ENCODE measurements at regions not wholly inside any gene's neighbourhood (a gene's known extent, or its start where the extent isn't known, plus 50 kb on each side); places are given as distances from the start of the nearest gene placed in this dataset.
"Not testable (repeated sequence)": the region's sequence is repeated elsewhere in the genome, so short reads cannot be mapped to it uniquely, and the experiment has no call there.

DNA sequence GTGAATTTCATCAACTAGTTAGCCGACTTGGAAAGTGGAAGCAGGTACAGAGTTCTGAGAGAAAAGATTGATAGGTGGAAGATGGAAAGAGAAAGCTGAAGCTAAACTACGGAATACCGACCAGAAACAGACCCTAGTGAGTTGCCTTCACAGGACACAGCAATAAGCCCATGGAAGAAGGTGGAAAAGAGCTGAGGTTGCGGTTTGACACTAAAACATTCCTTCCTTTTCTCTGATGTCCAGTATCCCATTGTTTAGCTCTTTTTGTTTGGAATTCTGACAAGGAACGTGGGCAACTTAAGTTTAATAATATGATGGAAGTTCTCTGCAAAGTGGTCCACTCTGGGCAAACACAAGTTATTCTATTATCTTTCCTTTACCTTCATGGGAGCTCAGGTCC lies 110.1 kb upstream of the ADTRP start:
- DNase-seq = no peak

DNA sequence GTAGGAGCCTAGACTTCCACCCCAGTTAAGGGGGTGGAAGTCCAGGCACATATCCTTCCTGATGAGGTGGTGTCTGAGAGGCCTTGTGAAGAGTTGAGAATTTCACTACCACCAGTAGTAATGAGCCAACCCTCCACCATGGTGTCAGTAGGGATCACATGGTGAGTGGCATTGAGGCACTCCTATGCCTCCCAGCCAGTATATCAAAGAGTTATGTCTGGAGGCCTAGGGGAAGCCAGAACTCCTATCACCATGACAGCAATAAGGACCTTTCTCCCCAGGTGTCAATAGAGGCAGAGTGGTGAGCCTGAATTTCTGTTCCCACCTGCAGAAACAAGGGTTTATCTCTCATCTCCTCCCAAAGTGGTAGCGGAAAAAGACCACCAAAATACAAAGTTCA lies 106.6 kb upstream of the ADTRP start:
- DNase-seq = no peak

DNA sequence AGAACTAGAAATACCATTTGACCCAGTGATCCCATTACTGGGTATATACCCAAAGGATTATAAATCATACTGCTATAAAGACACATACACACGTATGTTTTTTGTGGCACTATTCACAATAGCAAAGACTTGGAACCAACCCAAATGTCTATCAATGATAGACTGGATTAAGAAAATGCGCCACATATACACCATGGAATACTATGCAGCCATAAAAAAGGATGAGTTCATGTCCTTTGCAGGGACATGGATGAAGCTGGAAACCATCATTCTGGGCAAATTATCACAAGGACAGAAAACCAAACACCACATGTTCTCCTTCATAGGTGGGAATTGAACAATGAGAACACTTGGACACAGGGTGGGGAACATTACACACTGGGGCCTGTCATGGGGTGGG lies 104.9 kb upstream of the ADTRP start:
- not testable (repeated sequence) for DNase-seq

DNA sequence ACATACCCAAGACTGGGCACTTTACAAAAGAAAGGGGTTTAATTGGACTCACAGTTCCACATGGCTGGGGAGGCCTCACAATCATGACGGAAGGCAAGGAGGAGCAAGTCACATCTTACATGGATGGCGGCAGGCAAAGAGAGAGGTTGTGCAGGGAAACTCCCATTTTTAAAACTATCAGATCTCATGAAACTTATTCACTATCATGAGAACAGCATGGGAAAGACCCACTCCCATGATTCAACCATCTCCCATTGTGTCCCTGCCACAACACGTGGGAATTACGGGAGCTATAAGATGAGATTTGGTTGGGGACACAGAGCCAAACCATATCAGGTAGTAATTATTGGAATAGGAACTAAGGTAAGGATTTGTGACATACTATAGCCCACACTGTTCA lies 101.6 kb upstream of the ADTRP start:
- DNase-seq = not testable (repeated sequence)

- DNase-seq = no peak
These were observed 100.1 kb upstream of the ADTRP start for GRCh38 chr6:11878735-11879134.

DNA sequence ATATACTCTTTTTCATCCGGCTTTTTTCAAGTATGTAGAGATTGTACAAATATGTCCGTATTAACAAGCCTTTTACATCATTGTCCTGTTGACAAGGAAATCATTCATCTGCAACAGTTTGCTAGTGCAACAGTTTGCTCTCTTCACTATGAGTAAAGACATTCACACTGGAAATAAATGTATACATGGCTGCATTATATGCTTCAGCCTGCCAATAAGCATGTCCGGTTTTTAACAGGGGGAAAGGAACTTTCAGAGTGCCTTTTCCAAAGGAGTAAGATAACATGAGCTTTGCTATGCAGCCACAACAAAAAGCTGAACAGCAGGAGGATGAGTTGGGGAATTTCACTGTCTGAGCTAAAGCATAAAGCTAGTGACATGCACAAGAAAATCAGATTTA lies 99.4 kb upstream of the ADTRP start:
- DNase-seq = no peak

DNA sequence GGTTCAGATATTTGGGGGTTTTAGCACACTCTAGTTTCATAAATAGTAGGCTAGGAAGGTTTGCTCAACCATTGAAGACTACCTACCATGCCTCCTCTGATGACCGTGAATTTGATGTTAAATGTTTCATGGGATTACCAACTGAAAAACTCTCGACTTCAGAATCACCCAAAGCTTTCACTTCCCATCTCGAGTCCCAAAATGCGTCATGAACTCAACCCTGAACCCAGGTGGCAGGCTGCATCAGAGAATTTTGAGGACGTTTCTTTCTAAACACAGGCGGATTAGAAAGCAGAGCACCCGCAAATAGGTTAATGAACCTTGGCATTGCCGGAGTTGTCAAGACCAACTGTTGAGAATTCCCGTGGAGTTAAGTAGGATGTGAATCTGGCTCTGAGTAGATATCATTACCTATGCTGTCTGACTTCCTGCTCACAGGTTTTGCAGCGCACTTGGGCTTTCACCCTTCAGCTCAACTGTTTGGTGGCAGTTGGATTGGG lies 98.4 kb upstream of the ADTRP start:
- DNase-seq = peak in 1 of 2 experiments; percentile 24

GRCh38 chr6:11875325-11876109 lies 96.9 kb upstream of the ADTRP start:
- no peak for DNase-seq

DNA sequence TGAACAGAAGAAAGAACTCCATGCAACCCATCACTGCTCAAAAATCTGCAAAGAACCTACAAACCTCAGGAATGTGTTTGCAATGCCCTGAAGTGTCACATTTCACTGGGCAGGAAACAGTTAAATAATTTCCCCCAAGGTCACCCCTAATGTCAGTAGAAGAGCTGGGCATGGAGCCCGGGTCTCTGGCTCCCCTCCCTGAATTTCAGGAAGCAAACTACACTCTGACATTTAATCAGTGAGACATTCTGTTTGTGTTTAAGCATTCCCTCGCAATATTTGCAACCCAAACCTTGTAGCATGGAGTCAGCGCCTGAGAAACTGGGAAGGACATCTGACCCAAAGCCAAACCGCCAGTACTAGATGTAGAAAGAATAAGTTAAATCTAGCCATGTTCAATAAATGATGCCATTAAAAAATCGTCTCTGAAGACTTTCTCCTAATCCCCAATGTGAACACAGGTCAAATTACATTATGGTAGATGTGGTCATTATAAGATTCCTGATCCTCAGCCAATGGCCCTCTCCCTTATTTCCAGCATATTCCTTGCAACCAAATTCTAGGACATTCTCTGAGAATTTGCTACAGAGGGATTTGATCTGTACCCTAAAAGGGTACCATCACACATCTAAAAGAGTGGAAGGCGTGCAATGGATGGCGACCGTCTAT lies 91.2 kb upstream of the ADTRP start:
- DNase-seq = no peak

DNA sequence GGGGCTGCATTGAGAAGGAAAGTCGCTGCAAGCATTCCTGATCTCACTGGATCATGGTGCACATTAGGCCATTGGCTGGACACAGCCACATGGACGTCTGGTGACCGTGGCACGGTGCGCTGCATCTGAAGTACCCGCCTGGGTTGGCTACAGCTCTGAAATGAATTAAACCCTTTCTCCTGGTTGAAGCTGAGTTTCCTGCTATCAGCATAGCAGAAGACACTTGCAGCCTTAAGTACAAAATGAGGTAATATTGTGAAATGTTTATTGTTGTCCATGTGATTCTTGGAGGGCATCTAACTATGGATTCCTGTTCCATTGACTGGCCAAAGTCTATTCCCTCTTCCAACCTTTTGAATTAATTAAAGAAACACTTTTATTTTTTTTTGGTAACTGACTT lies 89.8 kb upstream of the ADTRP start:
- DNase-seq = no peak

- DNase-seq = no peak
These were observed 87.2 kb upstream of the ADTRP start for GRCh38 chr6:11865680-11866300.

- no peak for DNase-seq
These were observed 79.8 kb upstream of the ADTRP start for GRCh38 chr6:11858439-11858838.

- DNase-seq = no peak
These were observed 77.1 kb upstream of the ADTRP start for GRCh38 chr6:11855743-11856142.

GRCh38 chr6:11854408-11855165 lies 76.0 kb upstream of the ADTRP start:
- no peak for DNase-seq

- no peak for DNase-seq
These were observed 75.2 kb upstream of the ADTRP start for GRCh38 chr6:11853678-11854407.

DNA sequence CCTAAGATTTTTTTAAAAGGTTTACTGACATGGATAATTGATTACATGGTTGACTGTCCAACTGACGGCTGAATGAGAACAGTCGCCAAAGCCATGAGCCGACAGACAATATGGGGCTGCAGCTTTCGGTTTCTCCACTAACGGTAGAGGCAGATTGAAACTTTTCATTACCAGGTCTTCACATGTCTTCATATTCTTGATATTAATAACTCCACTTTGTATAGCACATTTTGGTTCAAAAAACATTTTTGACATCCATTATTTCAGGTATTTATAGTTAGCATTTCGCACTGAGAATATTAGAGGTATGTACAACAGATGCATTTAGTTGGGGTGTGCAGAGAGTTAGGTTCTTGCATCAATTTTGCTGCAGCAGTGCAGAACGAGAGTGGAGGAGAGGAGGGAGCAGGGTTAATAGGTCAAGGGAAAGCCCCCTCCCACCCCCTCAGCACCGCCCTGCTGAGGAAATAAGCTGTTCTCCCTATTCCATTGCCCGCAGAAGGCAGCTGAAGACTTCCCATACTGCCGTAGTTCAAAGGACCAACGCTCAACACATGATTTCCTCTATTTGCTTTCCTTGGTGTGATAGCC lies 73.6 kb upstream of the ADTRP start:
- no peak for DNase-seq

DNA sequence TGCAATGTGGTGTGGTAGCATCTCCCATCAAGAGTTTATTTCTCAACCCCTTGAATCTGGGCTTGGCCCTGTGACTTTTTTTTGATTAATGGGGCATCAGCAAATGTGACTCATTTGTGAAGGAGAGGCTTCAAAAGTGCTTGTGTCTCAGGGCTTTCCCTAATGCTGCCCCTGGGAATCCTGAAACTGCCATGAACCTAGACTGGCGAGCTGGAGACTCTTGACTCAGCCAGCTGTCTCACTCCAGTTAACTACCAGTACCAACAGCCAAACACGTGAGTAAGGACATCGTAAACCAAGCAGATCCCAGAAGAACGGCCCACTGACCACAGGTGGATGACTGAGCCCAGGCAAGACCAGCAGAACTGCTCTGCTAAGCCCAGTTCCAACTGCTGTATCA lies 72.8 kb upstream of the ADTRP start:
- no peak for DNase-seq

DNA sequence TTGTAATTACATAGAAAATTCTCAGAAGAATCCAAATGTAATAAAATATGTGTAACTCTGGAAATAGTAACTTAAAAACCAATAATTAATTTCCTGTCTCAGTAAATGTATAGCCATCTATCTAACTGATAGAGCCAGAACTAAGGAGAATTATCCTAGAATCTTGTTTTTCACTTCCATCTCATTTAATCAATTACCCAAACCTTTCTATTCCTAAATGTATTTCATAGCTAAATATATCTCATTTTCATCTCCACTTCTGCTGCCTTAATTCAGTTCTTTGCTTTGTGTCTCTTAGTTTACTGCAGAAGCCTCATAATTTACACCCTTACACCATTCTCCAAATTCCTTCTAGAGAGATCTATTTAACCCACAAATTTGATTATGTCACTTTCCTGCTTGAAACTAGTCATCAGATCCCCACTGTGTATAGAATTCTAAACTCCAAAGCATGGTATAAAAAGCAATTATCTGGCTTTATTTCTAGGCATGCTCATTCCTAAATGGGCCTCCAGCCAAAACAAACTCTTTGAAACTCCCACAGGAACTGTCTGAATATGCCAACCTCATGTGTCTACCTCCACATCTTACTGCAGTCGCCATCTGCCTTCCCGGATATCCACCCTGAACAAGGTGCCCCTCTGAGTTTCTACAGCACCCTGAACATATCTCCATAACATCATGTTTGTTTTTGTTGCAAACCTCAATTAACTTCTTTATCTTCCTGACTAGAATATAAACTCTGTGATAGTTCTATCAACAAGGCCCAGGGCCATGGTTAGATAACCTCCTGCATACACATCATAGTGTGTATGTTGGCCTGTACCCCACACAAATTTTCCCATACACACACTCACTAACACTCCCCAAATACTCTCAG lies 70.5 kb upstream of the ADTRP start:
- peak; percentile 78 to 91 for DNase-seq

DNA sequence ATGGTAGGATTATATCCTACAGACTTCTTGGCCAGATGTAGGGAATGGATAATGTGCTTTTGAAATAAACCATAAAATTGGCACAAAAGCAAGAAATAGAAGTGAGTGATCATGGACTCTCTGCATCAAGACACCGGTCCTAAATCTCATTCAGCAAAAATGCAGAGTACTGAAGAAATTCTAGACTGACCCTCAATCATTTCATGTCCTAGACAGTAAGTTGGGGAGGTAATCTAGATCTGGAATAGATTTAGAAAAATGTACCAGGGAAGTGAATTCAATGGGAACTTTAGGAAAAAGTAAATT lies 69.7 kb upstream of the ADTRP start:
- no peak for DNase-seq

DNA sequence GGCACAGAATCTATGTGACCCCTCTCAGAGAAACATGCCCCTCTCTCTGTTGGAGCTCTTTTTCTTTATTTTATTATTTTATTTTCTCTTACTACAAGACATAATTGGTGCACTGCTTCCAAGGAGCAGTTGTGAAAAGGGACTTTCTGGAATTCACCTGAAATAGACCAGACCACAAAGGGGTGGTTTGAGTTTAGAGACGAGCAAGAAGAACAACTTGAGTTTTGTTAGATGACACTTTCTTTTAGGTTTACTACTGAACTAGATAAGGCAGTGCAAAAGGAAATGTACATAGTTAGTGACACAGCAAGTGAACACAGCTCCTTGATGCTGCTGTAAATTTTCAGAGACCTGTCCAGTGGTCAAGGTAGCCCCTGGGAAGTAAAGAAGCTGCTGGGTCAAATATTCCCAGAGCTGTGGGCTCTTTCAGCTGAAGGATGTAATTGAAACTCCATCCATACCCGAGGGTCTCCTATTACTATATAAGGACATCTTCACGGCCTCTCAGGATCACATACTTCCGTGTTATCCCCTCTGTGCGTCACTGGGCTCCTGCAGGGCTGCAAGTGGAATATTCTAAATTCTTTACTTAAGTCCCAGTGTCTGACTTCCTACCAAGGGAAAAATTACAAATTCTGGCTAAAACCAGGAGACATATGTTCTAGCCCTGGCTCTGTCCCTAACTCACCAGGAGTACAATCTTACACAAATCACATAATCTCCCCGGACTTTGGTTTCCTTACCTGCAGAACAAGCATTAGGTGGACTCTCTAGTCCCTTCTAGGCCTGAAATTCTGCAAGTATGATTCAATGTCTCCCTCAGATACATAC lies 69.1 kb upstream of the ADTRP start:
- DNase-seq = no peak
